HG03521 (cell line): ENCODE measurements at regions not wholly inside any gene's neighbourhood (a gene's known extent, or its start where the extent isn't known, plus 50 kb on each side); places are given as distances from the start of the nearest gene placed in this dataset.

Experiments
- ATAC-seq: cut with Tn5 transposase; IDR thresholded peaks from one replicate; pipeline ENCODE4 v1.9.1; 2021; ENCODE audit warnings: mild to moderate bottlenecking, moderate library complexity; ENCODE audit not compliant: unreplicated experiment

- no peak for ATAC-seq
These were observed 79.5 kb upstream of the GALNT9 start for GRCh38 chr12:132408626-132409494.

GRCh38 chr12:132407992-132408391 lies 78.6 kb upstream of the GALNT9 start:
- ATAC-seq: no peak

GRCh38 chr12:132407451-132407961 lies 78.1 kb upstream of the GALNT9 start:
- ATAC-seq: no peak

- ATAC-seq: no peak
These were observed 77.4 kb upstream of the GALNT9 start for GRCh38 chr12:132406493-132407450.

GRCh38 chr12:132405742-132406251 lies 76.4 kb upstream of the GALNT9 start:
- no peak for ATAC-seq

GRCh38 chr12:132404951-132405741 lies 75.8 kb upstream of the GALNT9 start:
- ATAC-seq: no peak

- no peak for ATAC-seq
These were observed 75.1 kb upstream of the GALNT9 start for GRCh38 chr12:132404435-132404855.

GRCh38 chr12:132403636-132404434 lies 74.4 kb upstream of the GALNT9 start:
- no peak for ATAC-seq

- ATAC-seq: no peak
These were observed 73.5 kb upstream of the GALNT9 start for GRCh38 chr12:132402831-132403416.

- no peak for ATAC-seq
These were observed 72.6 kb upstream of the GALNT9 start for GRCh38 chr12:132401982-132402381.

GRCh38 chr12:132400011-132400641 lies 70.7 kb upstream of the GALNT9 start:
- ATAC-seq: no peak

- ATAC-seq: no peak
These were observed 70.0 kb upstream of the GALNT9 start for GRCh38 chr12:132399092-132400010.

GRCh38 chr12:132398386-132398991 lies 69.1 kb upstream of the GALNT9 start:
- no peak for ATAC-seq

- no peak for ATAC-seq
These were observed 68.6 kb upstream of the GALNT9 start for GRCh38 chr12:132397934-132398385.

GRCh38 chr12:132397152-132397933 lies 68.0 kb upstream of the GALNT9 start:
- ATAC-seq: no peak

GRCh38 chr12:132396657-132397056 lies 67.3 kb upstream of the GALNT9 start:
- ATAC-seq: no peak
